ENCODE measurements at regions not wholly inside any gene's neighbourhood (a gene's known extent, or its start where the extent isn't known, plus 50 kb on each side); places are given as distances from the start of the nearest gene placed in this dataset.
"Not testable (repeated sequence)": the region's sequence is repeated elsewhere in the genome, so short reads cannot be mapped to it uniquely, and the experiment has no call there.

DNA sequence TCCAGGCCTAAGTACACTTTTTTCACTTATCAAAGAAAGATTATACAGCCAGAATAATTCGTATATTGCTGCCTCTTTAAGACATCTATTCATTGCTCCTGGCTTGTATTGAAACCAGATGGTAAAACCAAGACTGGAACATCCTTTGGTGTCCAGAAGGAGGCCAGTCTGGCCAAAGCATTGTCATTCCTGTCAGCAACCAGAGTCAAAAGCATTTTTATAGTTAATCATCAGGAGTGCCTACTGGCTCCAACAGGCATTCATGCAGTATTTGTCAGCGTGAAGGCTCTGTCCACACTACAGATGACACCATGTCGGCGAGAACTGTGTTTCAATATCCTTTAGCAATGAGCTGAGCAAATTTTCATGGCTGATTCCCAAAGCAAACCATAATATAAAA is 118.0 kb upstream of the G2E3 start:
- intact Hi-C loops (cut with DNase I), result no loop called here
- ATAC-seq, result no peak
- no peak for DNase-seq

DNA sequence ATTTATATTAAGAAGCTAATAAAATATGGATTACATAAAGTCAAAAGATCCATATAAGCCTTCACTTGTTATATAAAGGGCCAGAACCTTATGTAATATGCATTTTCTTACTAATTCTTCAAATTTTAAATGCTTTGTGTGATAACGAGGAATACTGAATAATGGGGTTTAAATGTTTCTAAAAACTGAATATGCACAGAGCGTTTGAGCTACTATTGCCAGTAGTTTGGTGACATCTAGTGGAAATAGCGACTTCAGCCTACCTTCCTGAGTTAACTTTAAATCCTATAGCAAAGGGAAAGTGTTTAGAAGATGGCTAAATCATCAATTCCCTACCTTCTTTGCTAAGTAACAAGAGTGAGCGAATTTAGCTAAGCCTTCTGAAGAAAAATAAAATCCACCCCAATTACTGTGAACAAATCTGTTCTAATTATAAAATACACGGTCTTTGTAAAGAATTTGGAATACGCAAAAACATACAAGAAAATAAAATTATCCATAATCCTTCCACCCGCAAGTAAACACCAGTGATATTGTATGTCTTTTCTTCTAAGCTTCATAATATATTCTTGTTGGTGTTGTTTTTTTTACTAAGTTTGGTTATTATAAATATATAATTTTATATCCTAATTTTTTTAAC is 115.5 kb upstream of the G2E3 start:
- DNase-seq, result no peak
- ATAC-seq, result no peak
- intact Hi-C loops (cut with DNase I), result no loop called here

DNA sequence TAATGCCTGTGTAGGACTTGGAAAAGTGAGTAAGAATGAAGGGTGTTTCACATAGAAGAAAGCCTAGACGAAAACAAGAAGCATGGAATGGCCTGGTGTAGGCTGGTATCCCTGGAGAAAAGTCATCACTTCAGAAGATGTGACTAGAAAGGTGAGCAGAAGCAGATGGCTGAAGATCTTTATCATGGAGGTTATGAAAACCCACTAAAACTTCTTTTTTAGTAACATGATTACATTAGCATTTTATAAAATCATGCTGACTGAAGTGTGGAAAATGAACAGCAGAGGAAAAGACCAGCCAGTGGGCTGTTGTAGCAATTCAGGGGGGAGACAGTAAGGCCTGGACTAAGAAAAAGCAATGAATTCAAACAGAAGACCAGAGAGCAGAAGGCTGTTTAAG is 114.5 kb upstream of the G2E3 start:
- ATAC-seq, result no peak
- DNase-seq, result no peak
- intact Hi-C loops (cut with DNase I), result no loop called here

GRCh38 chr14:30445011-30445793 is 113.8 kb upstream of the G2E3 start:
- DNase-seq (no peak), ATAC-seq (no peak)
- intact Hi-C loops (cut with DNase I), result no loop called here

- DNase-seq, result no peak
- ATAC-seq, result no peak
- intact Hi-C loops (cut with DNase I), result no loop called here
These were observed 113.1 kb upstream of the G2E3 start for GRCh38 chr14:30445852-30446251.

DNA sequence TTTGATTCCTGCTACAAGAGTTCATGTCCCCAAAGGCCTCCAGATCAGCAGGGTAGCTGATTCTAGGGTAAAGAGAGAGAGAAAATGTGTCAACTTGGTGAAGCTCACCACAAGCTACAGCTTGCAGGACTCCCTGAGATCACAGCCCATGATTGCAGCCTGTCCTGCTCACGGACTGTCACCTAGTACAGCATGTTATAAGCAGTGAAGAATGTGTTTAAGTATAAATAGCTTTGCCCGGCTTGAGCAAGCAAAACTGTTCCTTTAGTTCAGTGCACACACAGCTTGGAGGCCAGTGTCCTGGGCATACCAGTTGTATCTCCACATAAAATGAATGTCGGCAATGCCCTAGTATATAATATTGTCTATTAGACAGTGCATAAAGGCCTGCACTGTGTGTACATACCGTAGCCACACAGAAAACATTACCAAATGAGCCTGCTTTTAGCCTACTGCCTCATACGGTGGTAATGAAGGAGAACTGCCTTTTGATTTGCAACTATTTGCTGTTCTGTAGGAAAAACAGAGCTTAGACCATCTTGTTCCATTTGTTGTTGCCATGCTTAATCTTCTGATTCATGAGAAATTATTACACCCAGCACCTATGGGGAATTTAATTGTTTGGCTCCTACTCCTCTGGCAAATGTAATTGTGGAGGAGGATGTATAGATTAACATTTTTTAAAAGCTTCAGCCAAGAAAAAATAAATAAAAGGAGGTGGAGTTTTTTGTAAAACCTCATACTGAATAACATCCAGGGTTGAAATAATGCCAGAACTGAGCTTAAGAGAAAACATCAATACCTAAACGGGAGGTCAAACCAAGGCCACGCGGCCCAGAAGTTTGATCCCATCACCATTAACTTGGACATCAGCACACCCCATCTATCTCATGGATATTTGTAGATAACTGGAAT is 108.1 kb upstream of the G2E3 start:
- DNase-seq (no peak), ATAC-seq (peak; percentile 49 to 73)

DNA sequence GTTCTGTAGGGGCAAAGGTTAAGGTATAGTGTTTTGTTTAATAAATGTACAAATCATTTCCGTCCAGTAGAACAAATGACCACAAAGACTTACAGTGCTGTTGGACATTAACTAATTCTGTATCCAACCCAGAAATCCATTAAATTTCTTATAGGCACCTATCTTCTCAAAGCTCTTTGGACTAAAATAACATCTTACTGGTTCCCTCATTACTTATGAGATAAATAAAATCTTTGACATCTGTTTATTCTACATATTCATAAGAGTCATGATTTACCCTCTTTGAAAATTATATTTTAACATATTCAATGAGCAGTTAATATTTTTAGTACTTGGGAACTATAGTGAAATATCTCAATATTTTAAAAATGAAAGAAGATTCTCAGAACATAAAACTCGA is 102.7 kb upstream of the G2E3 start:
- intact Hi-C loops (cut with DNase I), result no loop called here
- ATAC-seq (no peak), DNase-seq (no peak)

More for the DNA sequence above, 108.1 kb upstream of the G2E3 start:
- intact Hi-C loops (cut with DNase I), result no loop called here

GRCh38 chr14:30462358-30462757 is 96.6 kb upstream of the G2E3 start:
- intact Hi-C loops (cut with DNase I), result no loop called here
- ATAC-seq, result no peak
- DNase-seq, result no peak

- intact Hi-C loops (cut with DNase I), result no loop called here
- ATAC-seq (no peak), DNase-seq (no peak)
These were observed 94.5 kb upstream of the G2E3 start for GRCh38 chr14:30464481-30464880.

GRCh38 chr14:30468354-30468753 is 90.6 kb upstream of the G2E3 start:
- no peak for DNase-seq
- no peak for ATAC-seq
- intact Hi-C loops (cut with DNase I), result no loop called here

DNA sequence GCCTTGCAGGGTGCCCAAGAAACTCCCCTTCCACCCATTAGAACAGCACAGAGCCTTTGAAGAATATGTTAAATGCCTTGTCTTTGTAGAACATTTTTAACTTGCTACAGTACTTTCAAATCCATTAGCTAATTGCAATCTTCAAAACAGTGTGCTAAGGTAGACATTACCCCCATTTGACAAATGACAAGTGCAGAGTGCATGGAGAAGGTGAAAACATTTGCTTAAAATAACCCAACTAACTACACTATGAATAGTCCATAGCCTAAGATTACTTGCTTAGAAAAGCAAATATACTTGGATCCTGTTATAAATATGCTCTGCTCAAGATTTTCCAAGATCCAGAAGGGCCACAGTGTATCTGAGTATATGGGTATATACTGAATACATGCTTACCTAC is 87.0 kb upstream of the G2E3 start:
- ATAC-seq (no peak), DNase-seq (no peak)
- intact Hi-C loops (cut with DNase I), result no loop called here

- ATAC-seq; intact Hi-C loops (cut with DNase I); DNase-seq: not testable (repeated sequence)
These were observed 84.9 kb upstream of the G2E3 start for GRCh38 chr14:30473846-30474696.

DNA sequence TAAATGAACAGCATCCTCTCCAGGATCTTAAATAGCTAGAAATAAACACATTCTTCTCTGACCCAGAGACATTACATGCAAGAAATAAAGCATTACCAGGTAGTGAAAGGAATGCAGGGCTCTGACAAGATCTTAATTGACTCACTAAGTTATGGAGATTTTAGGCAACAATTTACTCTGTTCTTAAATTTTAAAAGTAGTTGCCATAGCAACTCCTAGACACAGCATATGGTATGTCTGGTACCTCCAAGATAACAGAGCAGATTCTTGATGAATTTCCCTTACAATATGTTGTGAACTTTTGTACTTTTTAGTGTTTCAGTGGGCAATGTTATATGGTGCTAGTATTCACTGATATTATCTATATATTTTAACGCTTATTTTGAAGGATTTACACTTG is 76.7 kb upstream of the G2E3 start:
- ATAC-seq (no peak), DNase-seq (no peak)
- intact Hi-C loops (cut with DNase I), result no loop called here

DNA sequence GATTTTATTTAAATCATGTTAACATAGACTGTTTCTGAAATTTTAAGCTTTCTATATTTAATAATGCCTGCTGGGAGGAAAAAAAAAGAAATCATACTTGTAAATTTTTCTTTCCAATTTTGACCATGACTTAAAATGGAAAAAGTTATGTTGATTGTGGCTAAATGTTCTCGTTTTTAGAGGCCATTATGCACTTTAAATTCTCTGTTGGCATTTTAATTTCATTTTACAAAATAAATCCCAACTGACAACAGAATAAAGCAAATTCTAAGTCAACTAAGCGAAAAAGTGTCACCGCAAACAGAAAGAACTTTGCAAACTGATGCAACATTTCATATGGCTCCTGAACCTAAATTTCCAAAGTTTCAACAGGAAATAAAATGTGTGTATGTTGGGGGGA is 74.8 kb upstream of the G2E3 start:
- DNase-seq (no peak), ATAC-seq (no peak)
- intact Hi-C loops (cut with DNase I), result no loop called here

DNA sequence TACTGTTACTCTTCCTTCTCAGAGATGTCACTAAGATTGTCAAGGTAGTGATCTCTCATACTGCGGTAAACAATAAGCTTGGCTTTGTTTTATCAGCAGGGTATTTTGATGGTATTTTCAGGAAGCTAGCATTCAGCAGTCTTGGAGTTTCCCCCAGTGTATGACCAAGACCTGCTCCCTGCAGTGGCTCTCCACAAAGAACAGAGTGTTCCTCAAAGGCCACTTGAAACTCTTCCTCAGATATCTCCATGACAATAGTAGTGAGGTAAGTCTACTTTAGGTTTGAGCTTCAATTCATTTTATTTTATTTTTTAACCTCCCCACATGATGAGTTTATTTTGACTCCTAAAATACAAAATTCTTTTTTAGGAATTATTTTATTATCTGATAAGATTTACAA is 74.0 kb upstream of the G2E3 start:
- DNase-seq (no peak), ATAC-seq (no peak)
- intact Hi-C loops (cut with DNase I), result no loop called here

- intact Hi-C loops (cut with DNase I), result no loop called here
- ATAC-seq, result no peak
- DNase-seq, result no peak
These were observed 62.1 kb upstream of the G2E3 start for GRCh38 chr14:30496852-30497251.

DNA sequence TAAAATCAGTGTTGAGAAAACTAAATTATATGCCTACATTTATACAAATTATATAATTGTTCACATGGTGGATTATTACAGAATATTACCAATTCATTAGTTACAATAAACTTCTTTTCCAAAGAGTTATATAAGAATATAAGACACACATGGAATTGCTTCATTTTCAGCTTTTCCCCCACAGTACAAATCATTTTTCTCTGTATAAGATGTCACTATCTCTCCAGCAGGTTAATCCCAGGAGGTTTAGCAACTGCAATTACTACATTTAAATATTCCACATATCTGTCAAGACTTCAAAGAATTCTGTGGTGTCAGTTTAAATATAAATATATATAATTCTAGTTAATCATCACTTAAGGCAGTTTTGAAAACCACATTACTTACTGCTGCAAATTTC is 59.6 kb upstream of the G2E3 start:
- ATAC-seq (no peak), DNase-seq (no peak)
- intact Hi-C loops (cut with DNase I), result no loop called here

- ATAC-seq, result no peak
- DNase-seq, result no peak
- intact Hi-C loops (cut with DNase I), result no loop called here
These were observed 58.7 kb upstream of the G2E3 start for GRCh38 chr14:30500222-30500621.

DNA sequence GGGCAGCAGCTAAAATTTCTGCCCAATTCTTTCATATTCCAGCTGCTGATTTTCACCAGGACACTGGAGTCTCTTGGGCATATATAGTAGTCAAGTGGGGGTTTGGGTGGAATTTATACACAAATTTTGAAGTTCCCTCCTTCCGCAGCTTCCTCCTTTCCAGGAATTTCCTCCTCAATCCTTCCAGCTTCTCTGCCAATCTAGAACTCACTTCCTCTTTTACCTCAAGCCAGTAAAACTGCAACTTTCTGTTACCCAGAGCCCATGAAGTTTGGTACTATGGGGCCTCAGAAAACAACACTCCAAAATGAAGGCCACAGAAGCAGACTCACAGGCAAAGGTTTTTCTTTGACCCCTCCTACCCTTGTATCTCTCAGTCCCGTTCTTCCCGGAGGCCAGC is 51.7 kb upstream of the G2E3 start:
- intact Hi-C loops (cut with DNase I), result no loop called here
- DNase-seq (no peak), ATAC-seq (no peak)
